HT1080 (cell line): ENCODE measurements at regions not wholly inside any gene's neighbourhood (a gene's known extent, or its start where the extent isn't known, plus 50 kb on each side); places are given as distances from the start of the nearest gene placed in this dataset.

ENCODE experiments used
- DNase-seq: peaks from one replicate; pipeline ENCODE4 v3.0.0-alpha.2; 2015; ENCODE audit warnings: low read depth

DNA sequence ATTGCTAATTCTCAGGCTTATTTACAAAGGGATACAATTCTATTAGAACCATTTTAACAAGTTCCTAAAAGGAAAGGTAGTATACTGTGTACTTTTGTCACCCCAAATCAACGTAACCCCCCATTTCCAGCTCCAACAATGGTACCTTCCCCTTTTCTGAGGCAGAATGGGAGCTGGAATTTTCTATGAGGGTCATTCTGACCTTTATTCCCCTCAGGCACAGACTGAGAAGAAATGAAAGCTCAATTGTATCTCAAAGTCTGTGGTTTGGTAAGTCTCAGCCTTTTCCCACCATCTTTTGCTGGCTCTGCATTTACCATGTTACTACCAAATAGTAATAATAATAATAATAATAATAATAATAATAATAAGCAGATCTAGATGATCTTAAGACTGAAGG is 571.0 kb downstream of the RNF144B start:
- DNase-seq = no peak

DNA sequence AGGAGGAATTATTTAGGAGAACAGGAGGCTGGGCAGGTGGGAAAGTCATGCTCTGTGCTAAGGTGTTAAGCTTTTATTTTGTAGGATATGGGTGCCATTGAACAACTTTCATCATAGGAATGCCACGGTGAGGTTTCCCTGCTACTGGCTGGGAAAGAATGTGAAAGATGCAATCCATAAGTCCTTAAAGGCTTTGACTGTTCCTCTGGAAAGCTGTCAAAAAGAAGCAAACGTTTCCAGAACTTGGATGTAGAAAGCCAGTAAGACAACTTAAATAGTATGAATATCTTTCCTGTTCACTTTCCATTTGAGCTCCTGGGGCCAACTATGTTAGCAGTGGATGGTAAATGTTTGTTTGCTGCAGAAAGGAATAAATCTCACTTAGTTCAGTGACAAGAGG is 574.4 kb downstream of the RNF144B start:
- no peak for DNase-seq

DNA sequence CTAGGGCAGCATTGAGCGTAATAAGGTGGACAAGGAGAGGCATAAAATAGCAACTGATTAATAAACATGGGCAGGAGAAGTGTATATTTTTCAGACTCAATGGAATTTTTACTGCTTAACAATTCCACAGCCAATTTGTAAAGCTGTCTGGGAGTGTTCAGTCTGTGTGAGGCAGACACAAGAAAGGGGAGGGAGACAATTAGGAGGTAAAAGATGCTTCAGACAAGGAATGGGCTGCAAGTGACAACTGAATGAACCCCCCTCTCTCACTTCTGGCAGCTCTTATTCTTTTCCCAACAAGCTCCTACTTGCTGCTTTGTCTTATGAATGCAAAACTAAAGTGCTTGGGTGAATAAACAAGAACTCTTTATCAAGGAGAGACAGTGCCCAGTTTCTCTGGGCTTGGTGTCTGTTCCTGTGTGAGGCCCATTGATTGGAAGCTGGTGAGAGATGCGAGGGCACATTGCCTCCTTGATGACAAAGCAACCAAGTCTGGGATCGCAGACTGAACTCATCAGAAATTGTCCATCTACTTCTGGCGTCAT is 575.3 kb downstream of the RNF144B start:
- DNase-seq = no peak

- no peak for DNase-seq
Observed at GRCh38 chr6:18963439-18963838, 576.3 kb downstream of the RNF144B start.

GRCh38 chr6:18973251-18973650 is 586.1 kb downstream of the RNF144B start:
- no peak for DNase-seq

- no peak for DNase-seq
Observed at GRCh38 chr6:18976091-18976490, 588.9 kb downstream of the RNF144B start.

- no peak for DNase-seq
Observed at GRCh38 chr6:18976966-18977365, 589.8 kb downstream of the RNF144B start.

DNA sequence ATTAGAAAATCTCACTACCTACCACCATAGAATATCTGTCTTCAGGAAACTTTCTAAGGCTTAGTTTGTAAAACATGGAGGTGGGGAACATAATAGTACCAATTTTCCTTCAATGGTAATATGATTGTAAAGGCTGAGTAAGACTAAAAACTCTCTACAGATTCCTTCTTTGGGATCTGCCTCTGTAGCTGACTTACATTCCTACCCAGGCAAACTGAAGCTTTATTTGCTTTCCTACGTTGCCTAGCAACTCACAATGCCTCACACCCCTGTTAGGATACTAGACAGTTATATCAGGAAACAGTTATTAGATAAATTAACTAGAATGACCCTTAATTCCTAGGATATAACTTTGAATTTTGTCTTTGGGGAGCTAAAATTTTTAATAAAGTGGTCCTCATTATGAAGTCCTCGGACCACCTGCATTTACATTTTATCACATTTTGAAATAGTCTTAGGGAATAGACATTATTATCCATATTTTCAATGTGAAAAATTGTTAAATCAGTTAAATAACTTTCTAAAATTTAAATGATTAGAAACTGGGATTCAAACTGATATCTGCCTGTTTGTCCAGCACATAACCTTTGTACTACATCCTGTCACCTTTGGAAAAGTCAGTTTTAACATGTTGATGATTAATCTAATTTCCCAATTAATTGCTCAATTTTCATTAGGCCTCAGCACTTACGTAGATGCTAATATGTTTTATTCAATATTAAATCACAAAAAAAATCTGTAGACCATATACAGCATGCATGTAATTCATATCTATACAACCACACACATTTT is 591.4 kb downstream of the RNF144B start:
- peak; percentile 7 for DNase-seq

- DNase-seq = no peak
Observed at GRCh38 chr6:18985061-18985460, 597.9 kb downstream of the RNF144B start.

DNA sequence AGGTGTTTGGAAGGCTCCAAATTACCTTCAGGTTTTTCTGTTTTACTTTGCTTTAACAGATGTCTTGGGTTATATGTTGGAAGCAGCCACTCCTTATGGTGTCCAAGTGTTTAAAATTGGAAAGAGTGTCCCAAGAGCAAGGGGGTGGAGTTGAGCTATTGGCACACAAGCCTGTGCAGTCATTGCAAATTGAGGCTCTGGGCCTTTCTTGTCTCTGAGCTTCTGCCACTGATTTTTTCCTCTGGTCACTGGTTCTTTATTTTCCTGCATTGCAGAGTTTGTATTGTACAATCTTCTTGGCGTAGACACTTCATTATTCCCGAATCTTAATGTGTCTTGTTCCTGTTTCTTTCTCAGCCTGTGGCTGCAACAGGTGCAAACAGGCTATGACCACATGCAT is 598.8 kb downstream of the RNF144B start:
- no peak for DNase-seq

DNA sequence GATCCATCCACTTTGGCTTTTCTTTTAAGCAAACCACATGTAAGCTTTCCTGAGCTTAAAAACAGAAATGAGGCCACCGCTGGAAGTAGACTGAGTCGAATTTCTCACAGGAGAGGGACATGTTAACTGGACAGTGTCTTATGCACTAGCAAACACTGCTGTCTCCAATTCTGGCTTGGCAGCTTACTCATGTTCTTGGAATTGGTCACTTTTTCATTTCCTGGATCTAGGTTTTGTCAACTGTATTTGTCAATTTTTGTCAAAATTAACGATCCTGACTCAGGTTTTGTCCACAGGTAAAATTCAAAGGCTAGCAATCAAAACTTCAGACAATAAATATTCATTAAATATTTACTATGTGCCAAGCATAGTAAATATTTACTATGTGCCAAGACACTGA is 601.5 kb downstream of the RNF144B start:
- no peak for DNase-seq

DNA sequence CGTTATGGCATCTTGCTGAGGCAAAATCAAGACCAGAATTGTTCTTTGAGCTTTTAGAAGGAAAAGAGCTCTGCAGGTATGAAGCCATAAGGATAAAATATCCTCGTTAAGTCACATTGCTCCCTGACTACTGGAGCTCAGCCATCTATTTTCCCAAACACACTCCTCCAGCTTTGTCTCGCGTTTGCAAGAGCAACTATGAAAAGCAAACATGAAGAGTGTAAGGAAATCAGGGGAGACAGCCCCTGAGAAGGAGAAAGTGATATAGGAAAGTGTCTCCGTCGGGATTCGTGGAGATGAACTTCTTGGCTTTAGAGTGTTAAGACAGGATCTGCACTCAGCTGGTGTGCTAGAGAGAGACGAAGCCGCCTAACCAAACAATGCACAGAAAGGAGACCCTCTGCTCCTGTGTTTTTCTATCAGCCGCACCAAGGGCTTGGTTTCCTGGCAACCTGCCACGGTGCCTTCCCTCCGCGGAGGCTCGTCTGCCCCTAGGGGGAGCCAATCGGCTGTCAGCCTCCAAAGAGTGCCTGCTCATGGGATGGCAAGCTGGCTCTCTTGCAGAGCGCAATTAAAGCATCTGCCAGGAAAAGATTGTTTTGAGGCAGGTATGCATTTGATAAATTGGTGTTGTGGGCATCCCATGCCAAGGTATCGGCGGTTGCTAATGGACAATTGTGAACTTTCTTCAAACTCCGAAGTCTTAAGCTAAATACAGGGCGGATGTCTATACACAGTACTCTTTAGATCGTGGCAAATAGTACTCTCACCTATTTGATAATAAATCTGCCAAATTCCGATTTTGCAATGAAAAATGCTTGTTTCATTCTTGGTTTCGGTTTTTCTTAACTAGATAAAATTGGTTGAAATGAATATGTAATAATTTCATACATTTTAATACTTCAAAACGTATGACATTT is 603.2 kb downstream of the RNF144B start:
- DNase-seq = peak; percentile 40

DNA sequence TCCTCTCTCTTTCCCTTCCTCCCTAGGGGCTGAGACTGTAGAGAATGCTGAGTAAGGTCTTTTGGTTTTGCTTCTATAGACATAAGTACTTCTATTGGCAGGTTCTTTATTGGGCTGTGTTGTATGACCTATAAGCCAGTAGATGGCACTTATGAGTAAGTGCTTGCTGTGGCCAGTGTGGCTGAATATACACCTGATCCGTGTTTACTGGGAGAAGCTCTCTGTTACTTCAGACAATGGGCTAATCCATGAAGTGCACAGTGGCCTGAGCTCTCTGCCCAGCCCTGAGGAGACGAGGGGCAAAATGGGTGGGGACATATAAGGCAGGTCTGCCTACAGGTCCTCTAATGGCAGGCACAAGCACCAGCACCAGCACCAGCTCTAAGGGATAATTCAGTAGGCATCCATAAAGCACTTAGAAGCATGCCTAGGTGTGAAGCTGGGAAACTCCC is 610.3 kb downstream of the RNF144B start:
- peak; percentile 30 for DNase-seq

DNA sequence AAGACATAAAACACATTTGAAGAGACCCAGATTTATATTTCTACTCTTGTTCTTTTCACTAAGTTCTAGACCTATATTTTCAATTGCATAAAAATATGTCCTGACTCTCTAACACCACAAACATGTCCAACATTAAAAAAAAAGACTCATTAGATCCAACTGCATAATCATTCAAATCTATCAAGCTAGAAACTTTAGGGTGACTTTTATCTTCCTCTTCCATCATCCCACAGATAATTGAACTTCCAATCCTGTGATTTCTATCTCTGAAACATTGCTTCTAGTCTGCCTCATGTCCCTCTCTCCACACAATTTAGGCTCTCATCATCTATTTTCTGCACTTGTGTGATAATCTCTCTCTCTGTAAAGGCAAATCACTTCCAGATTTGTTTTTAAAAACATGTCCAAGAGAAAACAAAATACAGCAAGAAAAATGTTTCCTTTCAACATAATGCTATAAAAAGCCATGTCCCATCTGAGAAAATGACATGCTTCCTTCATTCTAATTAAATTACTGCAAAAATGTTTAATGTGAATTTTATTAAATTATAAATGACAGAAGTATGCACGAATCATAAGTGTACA is 615.9 kb downstream of the RNF144B start:
- DNase-seq = no peak

DNA sequence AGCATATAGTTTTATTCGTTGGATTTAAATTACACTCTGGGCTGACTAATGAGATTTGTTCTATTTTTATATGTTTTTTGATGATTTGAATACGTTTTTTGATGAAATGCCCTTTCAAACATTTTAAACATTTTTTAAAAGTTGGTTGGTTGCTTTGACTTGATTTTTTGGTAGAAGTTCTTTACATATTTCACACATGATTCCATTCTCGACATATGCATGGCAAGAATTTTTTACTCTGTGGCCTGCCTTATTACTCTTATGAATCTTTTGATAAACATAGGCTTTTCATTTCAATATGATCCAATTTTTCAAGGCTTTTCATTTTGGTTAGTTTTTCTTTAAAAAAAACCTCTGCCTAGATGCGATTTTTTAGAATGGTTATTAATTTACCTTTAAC is 617.0 kb downstream of the RNF144B start:
- DNase-seq = no peak

DNA sequence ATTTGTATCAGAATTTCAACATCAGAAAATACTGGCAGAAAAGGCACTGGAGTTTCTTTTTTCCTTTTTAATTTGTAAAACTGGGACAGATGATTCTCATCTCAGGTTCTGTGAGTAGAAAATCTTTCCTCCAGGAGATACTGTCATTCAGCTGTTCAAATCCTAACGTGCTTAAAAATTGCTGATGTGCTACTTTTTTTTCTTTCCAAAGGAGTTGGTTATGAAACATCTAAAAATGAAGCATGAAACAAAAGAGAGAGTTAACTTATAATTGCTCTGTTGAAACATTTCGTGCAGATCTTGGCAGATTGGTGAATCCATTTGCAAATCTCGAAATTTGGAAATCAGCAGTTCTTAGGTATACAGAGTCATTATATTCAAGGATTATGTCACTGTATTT is 622.6 kb downstream of the RNF144B start:
- no peak for DNase-seq

GRCh38 chr6:19013026-19013705 is 626.0 kb downstream of the RNF144B start:
- peak; percentile 3 for DNase-seq

GRCh38 chr6:19024737-19025136 is 637.6 kb downstream of the RNF144B start:
- DNase-seq = peak; percentile 12

DNA sequence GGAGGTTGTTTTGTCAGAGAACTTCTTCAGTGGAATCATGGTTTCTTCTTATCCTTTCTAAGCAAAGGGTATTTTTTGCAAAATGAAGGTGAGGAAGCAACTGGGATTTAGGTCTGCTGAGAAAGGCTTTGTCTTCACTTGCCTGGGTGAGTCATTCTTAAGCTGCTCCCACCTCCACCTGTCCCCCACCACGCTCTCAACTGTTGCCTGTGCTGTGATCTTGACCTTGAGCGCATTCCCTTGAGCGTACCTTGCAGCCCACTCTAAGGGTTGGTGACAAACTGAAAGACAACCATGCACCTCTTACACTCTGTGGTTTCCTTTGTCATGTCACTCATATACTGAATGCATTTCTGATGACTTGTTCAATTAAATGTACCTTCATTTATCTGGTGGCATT is 641.1 kb downstream of the RNF144B start:
- DNase-seq = no peak

GRCh38 chr6:19032591-19033295 is 645.6 kb downstream of the RNF144B start:
- no peak for DNase-seq

GRCh38 chr6:19033683-19034082 is 646.5 kb downstream of the RNF144B start:
- no peak for DNase-seq
